H1 (cell line): ENCODE measurements at regions not wholly inside any gene's neighbourhood (a gene's known extent, or its start where the extent isn't known, plus 50 kb on each side); places are given as distances from the start of the nearest gene placed in this dataset.

ENCODE experiments used
- CEBPB ChIP-seq: IDR thresholded peaks from 2 replicates; pipeline ENCODE4 v1.6.1; 2012; ENCODE audit warnings: low read depth, low read length
- GTF2F1 ChIP-seq: IDR thresholded peaks from 2 replicates; pipeline ENCODE4 v1.6.1; 2012; ENCODE audit warnings: low read depth, low read length, improper control_type of control experiment, borderline replicate concordance
- MAFK ChIP-seq: IDR thresholded peaks from 2 replicates; pipeline ENCODE4 v1.6.1; 2012; ENCODE audit warnings: low read depth, mild to moderate bottlenecking, improper control_type of control experiment, low read length
- POLR2AphosphoS5 ChIP-seq: IDR thresholded peaks from 2 replicates; pipeline ENCODE4 v1.6.1; 2011; ENCODE audit warnings: low read depth, low read length
- RAD21 ChIP-seq, 2 experiments: IDR thresholded peaks in 1 of 2; conservative IDR thresholded peaks in 1 of 2; 2 replicates each; pipeline ENCODE4 v1.6.1; 2011; ENCODE audit warnings: low read depth in 2 of 2, low read length in 2 of 2, improper control_type of control experiment in 1 of 2, inconsistent platforms in 1 of 2, mild to moderate bottlenecking in 1 of 2, moderate library complexity in 1 of 2
- TCF12 ChIP-seq: IDR thresholded peaks from 2 replicates; pipeline ENCODE4 v1.6.1; 2011; ENCODE audit warnings: low read depth, mild to moderate bottlenecking, low read length
- TF ChIP-seq, protein P1 (sequence below), 3 experiments: IDR thresholded peaks; 1 replicate in 2 of 3; 2 replicates in 1 of 3; pipeline versions ENCODE4 v1.5.1 to v1.6.1; 2011; ENCODE audit warnings: low read length in 3 of 3, mild to moderate bottlenecking in 3 of 3, inconsistent platforms in 2 of 3, low read depth in 1 of 3, moderate library complexity in 1 of 3; ENCODE audit not compliant: insufficient read depth in 1 of 3; ENCODE audit errors: control extremely low read depth in 1 of 3
- TF ChIP-seq, protein P2 (sequence below): IDR thresholded peaks from 2 replicates; pipeline ENCODE4 v1.6.1; 2012; ENCODE audit warnings: inconsistent platforms

DNA sequence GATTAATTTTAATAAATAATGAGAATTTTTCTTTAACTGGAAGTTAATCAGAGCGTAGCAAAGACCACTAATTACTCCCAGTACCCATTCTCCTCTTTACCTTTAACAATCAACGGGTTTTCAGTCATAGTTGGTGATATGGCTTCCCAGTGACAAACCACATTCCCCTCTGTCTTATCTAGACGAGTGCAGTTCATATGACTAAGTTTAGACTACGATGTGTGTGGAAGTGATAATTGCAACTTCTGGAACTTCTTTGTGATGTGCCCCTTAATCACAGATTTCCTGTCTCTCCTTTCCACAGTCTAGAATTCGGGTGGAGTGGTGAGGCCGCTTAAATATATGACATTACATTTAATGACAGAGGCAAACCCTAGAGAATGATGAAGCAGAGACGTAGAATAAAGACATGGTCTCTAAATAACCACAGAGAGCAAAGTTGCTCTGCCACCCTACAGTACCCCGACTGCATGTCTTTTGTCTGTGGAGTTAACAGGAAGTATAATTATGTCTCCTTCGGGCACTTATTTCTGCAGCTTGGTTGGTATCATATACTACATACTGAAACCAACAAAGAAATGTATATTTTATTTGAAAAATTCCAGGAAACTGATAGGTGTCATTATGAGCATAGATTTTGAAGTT lies 693.3 kb upstream of the CDH7 start:
- no peak for TF ChIP-seq POLR2AphosphoS5
- TF ChIP-seq, protein P1, sequence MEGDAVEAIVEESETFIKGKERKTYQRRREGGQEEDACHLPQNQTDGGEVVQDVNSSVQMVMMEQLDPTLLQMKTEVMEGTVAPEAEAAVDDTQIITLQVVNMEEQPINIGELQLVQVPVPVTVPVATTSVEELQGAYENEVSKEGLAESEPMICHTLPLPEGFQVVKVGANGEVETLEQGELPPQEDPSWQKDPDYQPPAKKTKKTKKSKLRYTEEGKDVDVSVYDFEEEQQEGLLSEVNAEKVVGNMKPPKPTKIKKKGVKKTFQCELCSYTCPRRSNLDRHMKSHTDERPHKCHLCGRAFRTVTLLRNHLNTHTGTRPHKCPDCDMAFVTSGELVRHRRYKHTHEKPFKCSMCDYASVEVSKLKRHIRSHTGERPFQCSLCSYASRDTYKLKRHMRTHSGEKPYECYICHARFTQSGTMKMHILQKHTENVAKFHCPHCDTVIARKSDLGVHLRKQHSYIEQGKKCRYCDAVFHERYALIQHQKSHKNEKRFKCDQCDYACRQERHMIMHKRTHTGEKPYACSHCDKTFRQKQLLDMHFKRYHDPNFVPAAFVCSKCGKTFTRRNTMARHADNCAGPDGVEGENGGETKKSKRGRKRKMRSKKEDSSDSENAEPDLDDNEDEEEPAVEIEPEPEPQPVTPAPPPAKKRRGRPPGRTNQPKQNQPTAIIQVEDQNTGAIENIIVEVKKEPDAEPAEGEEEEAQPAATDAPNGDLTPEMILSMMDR (IDR thresholded peaks at IDR 0.05; ENCODE audit: control extremely low read depth in 1 of 3, insufficient read depth in 1 of 3, low read depth in 1 of 3, low read length in 3 of 3): no peak
- TF ChIP-seq TCF12: no peak
- TF ChIP-seq GTF2F1: no peak
- TF ChIP-seq MAFK: no peak
- no peak for TF ChIP-seq CEBPB
- no peak for TF ChIP-seq RAD21 (IDR thresholded peaks at IDR 0.05 in 1 of 2, conservative IDR thresholded peaks at IDR 0.05 in 1 of 2; ENCODE audit: low read depth in 2 of 2, low read length in 2 of 2)
- TF ChIP-seq, protein P2, sequence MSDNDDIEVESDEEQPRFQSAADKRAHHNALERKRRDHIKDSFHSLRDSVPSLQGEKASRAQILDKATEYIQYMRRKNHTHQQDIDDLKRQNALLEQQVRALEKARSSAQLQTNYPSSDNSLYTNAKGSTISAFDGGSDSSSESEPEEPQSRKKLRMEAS: no peak
